Activated naive CD4-positive, alpha-beta T cell treated with anti-CD3 and anti-CD28 coated beads, Interleukin-2, amount 50 U/mL, for 72 hours (primary cell): ENCODE measurements at regions not wholly inside any gene's neighbourhood (a gene's known extent, or its start where the extent isn't known, plus 50 kb on each side); places are given as distances from the start of the nearest gene placed in this dataset.

Experiments
- ATAC-seq, 2 donors: fragments of 150-1000 bp; cut with Tn5 transposase; 2 replicates each; pipeline ENCODE4 v1.10.0; 2021; ENCODE audit warnings: mild to moderate bottlenecking in 2 of 2, moderate library complexity in 2 of 2
- DNase-seq, 2 donors: peaks; one replicate each; pipeline ENCODE4 v3.0.0; 2021 to 2022; ENCODE audit warnings: low spot score in 2 of 2
- H3K27ac Mint-ChIP-seq, 2 donors: one replicate each; pipeline ENCODE4 v1.8.0; 2022; ENCODE audit warnings: mild to moderate bottlenecking in 2 of 2, mixed read lengths in 2 of 2
- H3K36me3 Mint-ChIP-seq, 2 donors: one replicate each; pipeline ENCODE4 v1.8.0; 2022; ENCODE audit warnings: mixed read lengths in 2 of 2
- H3K9me3 Mint-ChIP-seq, 2 donors: one replicate each; pipeline ENCODE4 v1.8.0; 2022; ENCODE audit warnings: mixed read lengths in 2 of 2

DNA sequence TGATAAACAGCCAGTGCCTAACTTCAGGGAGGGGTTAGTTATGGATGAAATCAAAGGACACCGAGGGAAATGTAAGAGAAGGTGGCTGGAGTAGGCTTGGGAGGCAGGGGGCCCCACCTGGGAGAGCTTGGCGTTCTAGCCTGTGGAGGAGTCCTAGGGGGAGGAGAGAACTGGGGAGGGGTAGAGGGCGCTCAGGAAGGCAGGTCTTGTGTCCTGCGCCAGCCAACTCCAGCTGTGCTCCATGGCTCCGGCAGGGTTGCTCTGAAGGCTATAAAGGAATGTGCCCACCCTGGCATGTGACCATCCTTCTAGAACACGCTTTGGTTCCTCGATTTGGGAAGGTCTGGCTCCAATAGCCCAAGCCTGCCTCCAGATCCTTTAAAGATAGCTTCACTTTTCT lies 96.3 kb downstream of the SEC61G start:
- H3K27ac Mint-ChIP-seq, result no peak overlapping the region
- no peak for DNase-seq
- no peak for ATAC-seq
- H3K36me3 Mint-ChIP-seq, result peaks cover 7 to 19% of the 10 kb centered on the region in 2 donors
- peaks cover 0 to 13% of the 10 kb centered on the region in 2 donors for H3K9me3 Mint-ChIP-seq

GRCh38 chr7:54653905-54654304 lies 105.1 kb downstream of the SEC61G start:
- Mint-ChIP-seq H3K27ac (no peak overlapping the region), H3K36me3 (peaks cover 0 to 4% of the 10 kb centered on the region in 2 donors)

DNA sequence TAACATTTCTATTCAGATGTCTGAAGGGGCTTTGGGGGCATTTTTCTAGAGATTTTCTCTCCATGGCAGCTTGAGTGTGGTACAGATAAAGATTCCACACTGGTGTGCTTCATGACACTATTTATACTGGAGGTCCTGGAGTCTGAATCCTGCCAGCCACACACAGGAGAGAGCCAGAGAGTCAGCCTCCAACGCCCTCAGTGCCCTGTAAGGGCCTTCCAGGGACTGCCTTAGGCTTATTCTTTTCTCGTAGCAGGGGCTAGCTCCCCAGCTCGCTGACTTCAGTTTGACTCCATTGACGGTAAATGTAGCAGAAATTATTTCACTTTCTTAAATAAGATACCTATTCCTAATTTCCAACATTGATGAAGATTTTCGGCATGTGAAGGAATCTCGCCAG lies 100.9 kb downstream of the VSTM2A start:
- ATAC-seq, result no peak
- no peaks in the 10 kb centered on the region for H3K36me3 Mint-ChIP-seq
- DNase-seq, result no peak
- no peak overlapping the region for H3K27ac Mint-ChIP-seq
- H3K9me3 Mint-ChIP-seq, result peaks cover 5 to 9% of the 10 kb centered on the region in 2 donors

More at GRCh38 chr7:54653905-54654304, 105.1 kb downstream of the SEC61G start:
- ATAC-seq (no peak), DNase-seq (no peak)
- H3K9me3 Mint-ChIP-seq, result peaks cover 0 to 13% of the 10 kb centered on the region in 2 donors

- H3K27ac Mint-ChIP-seq, result no peak overlapping the region
- H3K36me3 Mint-ChIP-seq, result no peaks in the 10 kb centered on the region
- ATAC-seq (no peak), DNase-seq (no peak)
- peaks cover 3 to 5% of the 10 kb centered on the region in 2 donors for H3K9me3 Mint-ChIP-seq
Observed at GRCh38 chr7:54637712-54638396, 95.7 kb downstream of the VSTM2A start.

- H3K36me3 Mint-ChIP-seq, result no peaks in the 10 kb centered on the region
- ATAC-seq, result no peak
- no peak for DNase-seq
Observed at GRCh38 chr7:54632696-54633095, 90.5 kb downstream of the VSTM2A start.

GRCh38 chr7:54629771-54630170 lies 87.6 kb downstream of the VSTM2A start:
- H3K9me3 Mint-ChIP-seq, result peaks cover 18 to 22% of the 10 kb centered on the region in 2 donors
- DNase-seq (no peak), ATAC-seq (no peak)
- no peak overlapping the region for H3K27ac Mint-ChIP-seq
- H3K36me3 Mint-ChIP-seq, result no peaks in the 10 kb centered on the region

More at GRCh38 chr7:54632696-54633095, 90.5 kb downstream of the VSTM2A start:
- Mint-ChIP-seq H3K27ac (no peak overlapping the region), H3K9me3 (peaks cover 17 to 24% of the 10 kb centered on the region in 2 donors)

DNA sequence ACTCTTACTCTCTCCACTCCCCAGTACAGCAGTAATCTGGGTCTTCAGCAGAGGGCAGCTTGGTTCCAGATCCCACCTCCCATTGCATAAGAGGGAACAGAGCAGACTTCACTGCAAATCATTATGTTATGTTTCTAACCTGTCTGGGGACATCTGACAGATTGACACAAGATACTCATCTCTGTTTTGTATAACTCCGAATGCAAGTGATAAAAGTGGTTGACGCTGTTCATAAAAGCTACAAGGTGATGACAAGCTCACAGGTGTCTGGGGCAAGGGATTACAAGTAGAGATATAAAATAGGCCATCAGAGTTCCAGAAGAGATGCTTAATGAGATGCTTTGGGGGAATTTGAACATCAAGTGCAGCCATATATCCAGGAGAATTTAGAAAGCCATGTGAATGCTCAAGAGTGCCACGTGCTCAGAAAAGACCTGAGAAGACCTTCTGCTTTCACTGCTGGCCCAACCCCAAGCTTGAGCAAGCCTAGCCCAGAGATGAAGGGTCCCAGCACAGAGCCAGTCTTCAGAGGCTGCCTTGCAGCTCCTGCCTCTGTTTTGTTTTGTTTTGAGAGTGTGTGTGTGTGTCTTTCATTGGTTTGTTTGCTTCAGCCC lies 80.6 kb downstream of the VSTM2A start:
- H3K9me3 Mint-ChIP-seq, result peaks cover 2 to 15% of the 10 kb centered on the region in 2 donors
- no peaks in the 10 kb centered on the region for H3K36me3 Mint-ChIP-seq
- H3K27ac Mint-ChIP-seq, result no peak overlapping the region
- DNase-seq (no peak), ATAC-seq (no peak)
